Neural cell (in vitro differentiated cells): ENCODE measurements at regions not wholly inside any gene's neighbourhood (a gene's known extent, or its start where the extent isn't known, plus 50 kb on each side); places are given as distances from the start of the nearest gene placed in this dataset.

Source experiments
- H2AFZ ChIP-seq: fragments of 200-600, 300-800 bp; sonication (generic), shearing (Covaris generic); 2 replicates; pipeline ENCODE4 v1.6.0; 2014; ENCODE audit warnings: low read depth, mild to moderate bottlenecking, antibody characterized with exemption, low read length, moderate library complexity
- H3F3A ChIP-seq: fragments of 200-600 bp; shearing (Covaris generic); 2 replicates; pipeline ENCODE4 v1.6.1; 2016; ENCODE audit warnings: mild to moderate bottlenecking, moderate library complexity, mixed read lengths, antibody characterized with exemption, low read length; ENCODE audit not compliant: insufficient read depth, poor library complexity, severe bottlenecking
- H3K27ac ChIP-seq: fragments of 200-600, 300-800 bp; sonication (generic), shearing (Covaris generic); 2 replicates; pipeline ENCODE4 v1.5.1; 2014; ENCODE audit warnings: mild to moderate bottlenecking, low read length, moderate library complexity
- H3K27me3 ChIP-seq: fragments of 300-800, 200-600 bp; sonication (generic), shearing (Covaris generic); 2 replicates; pipeline ENCODE4 v1.6.0; 2014; ENCODE audit warnings: mild to moderate bottlenecking, low read depth, low read length, moderate library complexity; ENCODE audit not compliant: insufficient read depth
- H3K36me3 ChIP-seq: fragments of 300-800, 200-600 bp; sonication (generic), shearing (Covaris generic); 2 replicates; pipeline ENCODE4 v1.5.1; 2014; ENCODE audit warnings: mild to moderate bottlenecking, antibody characterized with exemption, low read length, moderate library complexity; ENCODE audit not compliant: insufficient read depth
- H3K4me2 ChIP-seq: fragments of 300-800, 200-600 bp; sonication (generic), shearing (Covaris generic); 2 replicates; pipeline ENCODE4 v1.6.0; 2014; ENCODE audit warnings: mild to moderate bottlenecking, low read length
- H3K4me3 ChIP-seq: fragments of 300-800, 200-600 bp; sonication (generic), shearing (Covaris generic); 2 replicates; pipeline ENCODE4 v1.5.1; 2014; ENCODE audit warnings: mild to moderate bottlenecking, low read length, moderate library complexity
- H3K79me2 ChIP-seq: fragments of 200-600 bp; shearing (Covaris generic); replicated peaks from 2 replicates; pipeline ENCODE4 v1.6.0; 2014; ENCODE audit warnings: mild to moderate bottlenecking, low read length, moderate library complexity; ENCODE audit not compliant: insufficient read depth
- H3K9ac ChIP-seq: fragments of 300-800, 200-600 bp; sonication (generic), shearing (Covaris generic); 2 replicates; pipeline ENCODE4 v1.6.1; 2016; ENCODE audit warnings: mild to moderate bottlenecking, low read length, mixed read lengths
- H3K9me2 ChIP-seq: fragments of 200-600 bp; shearing (Covaris generic); 2 replicates; pipeline ENCODE4 v1.6.1; 2016; ENCODE audit warnings: mild to moderate bottlenecking, low read length, mixed read lengths; ENCODE audit not compliant: insufficient read depth
- H3K9me3 ChIP-seq: fragments of 200-600, 300-800 bp; sonication (generic), shearing (Covaris generic); 2 replicates; pipeline ENCODE4 v1.6.1; 2016; ENCODE audit warnings: mild to moderate bottlenecking, mixed run types, low read length, moderate library complexity, mixed read lengths
- H4K20me1 ChIP-seq: fragments of 200-600 bp; shearing (Covaris generic); 2 replicates; pipeline ENCODE4 v1.6.1; 2016; ENCODE audit warnings: mild to moderate bottlenecking, mixed run types; ENCODE audit not compliant: insufficient read depth
- CTCF ChIP-seq: fragments of 450-650 bp; IDR thresholded peaks from 2 replicates; pipeline ENCODE4 v1.5.1; 2014; ENCODE audit warnings: antibody characterized with exemption, mild to moderate bottlenecking, moderate library complexity; ENCODE audit not compliant: poor library complexity, severe bottlenecking
- EP300 ChIP-seq: fragments of 450-650 bp; conservative IDR thresholded peaks from 2 replicates; pipeline ENCODE4 v1.6.1; 2014; ENCODE audit warnings: antibody characterized with exemption, mild to moderate bottlenecking, moderate library complexity; ENCODE audit not compliant: poor library complexity, severe bottlenecking
- EZH2 ChIP-seq: fragments of 200-600, 300-800 bp; shearing (Covaris generic), sonication (generic); IDR thresholded peaks from 2 replicates; pipeline ENCODE4 v1.6.1; 2014; ENCODE audit warnings: antibody characterized with exemption, low read length, borderline replicate concordance, mild to moderate bottlenecking; ENCODE audit not compliant: insufficient read depth, poor library complexity, severe bottlenecking
- MXI1 ChIP-seq: fragments of 450-650 bp; conservative IDR thresholded peaks from 2 replicates; pipeline ENCODE4 v1.6.1; 2014; ENCODE audit warnings: antibody characterized with exemption, mild to moderate bottlenecking; ENCODE audit not compliant: poor library complexity, severe bottlenecking
- POLR2AphosphoS5 ChIP-seq: IDR thresholded peaks from 2 replicates; pipeline ENCODE4 v1.6.1; 2012
- RAD21 ChIP-seq: fragments of 450-650 bp; conservative IDR thresholded peaks from 2 replicates; pipeline ENCODE4 v1.6.1; 2014; ENCODE audit warnings: antibody characterized with exemption, mild to moderate bottlenecking, moderate library complexity
- REST ChIP-seq: IDR thresholded peaks from 2 replicates; pipeline ENCODE4 v1.6.1; 2012; ENCODE audit warnings: borderline replicate concordance
- SMC3 ChIP-seq: fragments of 450-650 bp; conservative IDR thresholded peaks from 2 replicates; pipeline ENCODE4 v1.6.1; 2014; ENCODE audit warnings: antibody characterized with exemption, mild to moderate bottlenecking, moderate library complexity; ENCODE audit not compliant: poor library complexity
- TAF1 ChIP-seq: IDR thresholded peaks from 2 replicates; pipeline ENCODE4 v1.6.1; 2012; ENCODE audit warnings: low read depth

- Histone ChIP-seq H3K79me2 (no peaks in the 10 kb centered on the region), H3K9ac (no peak overlapping the region), H3K4me3 (no peak overlapping the region), H3K27me3 (no peaks in the 10 kb centered on the region), H3K4me2 (no peak overlapping the region), H3K36me3 (no peaks in the 10 kb centered on the region), H3F3A (no peaks in the 10 kb centered on the region), H3K9me2 (no peaks in the 10 kb centered on the region), H3K9me3 (no peaks in the 10 kb centered on the region), H3K27ac (no peak overlapping the region), H2AFZ (no peak overlapping the region), H4K20me1 (no peaks in the 10 kb centered on the region)
- no peak for TF ChIP-seq REST
- TF ChIP-seq SMC3: no peak
- TF ChIP-seq RAD21: no peak
- no peak for TF ChIP-seq EZH2
- TF ChIP-seq CTCF: no peak
- no peak for TF ChIP-seq MXI1
- TF ChIP-seq TAF1: no peak
- no peak for TF ChIP-seq POLR2AphosphoS5
- no peak for TF ChIP-seq EP300
Measured at GRCh38 chr2:150900913-150901312, 360.8 kb downstream of the RBM43 start.

GRCh38 chr2:150895968-150896367 lies 365.7 kb downstream of the RBM43 start:
- no peak overlapping the region for H2AFZ ChIP-seq
- TF ChIP-seq REST: no peak
- TF ChIP-seq RAD21: no peak
- TF ChIP-seq EP300: no peak
- TF ChIP-seq CTCF: no peak
- no peak overlapping the region for H3K4me2 ChIP-seq
- no peak overlapping the region for H3K4me3 ChIP-seq
- no peaks in the 10 kb centered on the region for H3K27me3 ChIP-seq
- H3K9me2 ChIP-seq: no peaks in the 10 kb centered on the region
- H3K36me3 ChIP-seq: no peaks in the 10 kb centered on the region
- no peaks in the 10 kb centered on the region for H3F3A ChIP-seq
- no peaks in the 10 kb centered on the region for H4K20me1 ChIP-seq
- no peaks in the 10 kb centered on the region for H3K9me3 ChIP-seq
- no peak overlapping the region for H3K9ac ChIP-seq
- H3K79me2 ChIP-seq: no peaks in the 10 kb centered on the region
- H3K27ac ChIP-seq: no peak overlapping the region
